Loucy (cell line): ENCODE measurements at regions not wholly inside any gene's neighbourhood (a gene's known extent, or its start where the extent isn't known, plus 50 kb on each side); places are given as distances from the start of the nearest gene placed in this dataset.

Experiments used
- EZH2phosphoT487 ChIP-seq: fragments of 200-600 bp; IDR thresholded peaks from 2 replicates; pipeline ENCODE4 v1.6.1; 2018; ENCODE audit warnings: antibody characterized with exemption, mild to moderate bottlenecking, moderate library complexity, borderline replicate concordance
- TF ChIP-seq, protein P1 (sequence below): fragments of 200-600 bp; sonication (generic); conservative IDR thresholded peaks from 2 replicates; pipeline ENCODE4 v1.5.1; 2014; ENCODE audit warnings: mild to moderate bottlenecking, antibody characterized with exemption, low read length

DNA sequence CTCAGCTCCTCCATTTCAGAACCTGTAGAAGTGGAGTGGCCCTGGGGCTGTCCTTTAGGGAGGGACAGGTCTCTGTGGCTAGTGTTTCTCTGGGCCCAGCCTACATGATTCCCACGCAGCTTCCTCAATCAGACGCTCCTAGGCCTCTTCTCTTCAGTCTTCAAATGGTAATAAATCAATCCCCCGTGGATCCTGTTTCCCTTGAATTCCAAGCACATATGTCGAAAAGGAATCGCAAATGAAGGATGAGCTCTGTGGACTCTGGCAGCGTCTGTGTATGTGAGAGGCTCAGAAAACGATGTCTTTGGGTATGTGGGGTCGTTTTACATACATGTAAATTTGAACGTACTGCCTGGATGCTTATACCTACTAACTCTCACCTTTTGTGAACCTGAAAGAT is 98.5 kb upstream of the ST8SIA3 start:
- TF ChIP-seq, protein P1, sequence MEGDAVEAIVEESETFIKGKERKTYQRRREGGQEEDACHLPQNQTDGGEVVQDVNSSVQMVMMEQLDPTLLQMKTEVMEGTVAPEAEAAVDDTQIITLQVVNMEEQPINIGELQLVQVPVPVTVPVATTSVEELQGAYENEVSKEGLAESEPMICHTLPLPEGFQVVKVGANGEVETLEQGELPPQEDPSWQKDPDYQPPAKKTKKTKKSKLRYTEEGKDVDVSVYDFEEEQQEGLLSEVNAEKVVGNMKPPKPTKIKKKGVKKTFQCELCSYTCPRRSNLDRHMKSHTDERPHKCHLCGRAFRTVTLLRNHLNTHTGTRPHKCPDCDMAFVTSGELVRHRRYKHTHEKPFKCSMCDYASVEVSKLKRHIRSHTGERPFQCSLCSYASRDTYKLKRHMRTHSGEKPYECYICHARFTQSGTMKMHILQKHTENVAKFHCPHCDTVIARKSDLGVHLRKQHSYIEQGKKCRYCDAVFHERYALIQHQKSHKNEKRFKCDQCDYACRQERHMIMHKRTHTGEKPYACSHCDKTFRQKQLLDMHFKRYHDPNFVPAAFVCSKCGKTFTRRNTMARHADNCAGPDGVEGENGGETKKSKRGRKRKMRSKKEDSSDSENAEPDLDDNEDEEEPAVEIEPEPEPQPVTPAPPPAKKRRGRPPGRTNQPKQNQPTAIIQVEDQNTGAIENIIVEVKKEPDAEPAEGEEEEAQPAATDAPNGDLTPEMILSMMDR, result no peak
- no peak for TF ChIP-seq EZH2phosphoT487
